ENCODE measurements at regions not wholly inside any gene's neighbourhood (a gene's known extent, or its start where the extent isn't known, plus 50 kb on each side); places are given as distances from the start of the nearest gene placed in this dataset.

GRCh38 chr3:178272841-178273240 is 263.4 kb upstream of the KCNMB2 start:
- no peak for DNase-seq (ENCODE audit: low spot score)
- H3K4me3 Mint-ChIP-seq = no peak overlapping the region
- ATAC-seq = no peak
- H3K27ac Mint-ChIP-seq = no peak overlapping the region
- no peaks in the 10 kb centered on the region; the same call in 1 of the 2 replicates for H3K27me3 Mint-ChIP-seq (ENCODE audit: low read depth)
- POLR2A ChIA-PET = no interaction called here
- H3K36me3 Mint-ChIP-seq = no peaks in the 10 kb centered on the region
- peaks cover 4% of the 10 kb centered on the region for H3K4me1 Mint-ChIP-seq
- no peak for TF ChIP-seq NFYB (CRISPR knock-in tag; conservative IDR thresholded peaks at IDR 0.05; ENCODE audit: low read depth)
- no peak for TF ChIP-seq CREM (CRISPR knock-in tag; IDR thresholded peaks at IDR 0.05)
- TF ChIP-seq TEAD4 (CRISPR knock-in tag; IDR thresholded peaks at IDR 0.05) = no peak
- no peak for TF ChIP-seq NFE2L1 (CRISPR knock-in tag; IDR thresholded peaks at IDR 0.05)
- no peak for TF ChIP-seq USF2 (CRISPR knock-in tag; IDR thresholded peaks at IDR 0.05)
- no peak for TF ChIP-seq ZNF396 (CRISPR knock-in tag; IDR thresholded peaks at IDR 0.05; ENCODE audit: borderline replicate concordance)
- no peak for TF ChIP-seq ZNF425 (CRISPR knock-in tag; conservative IDR thresholded peaks at IDR 0.05)
- TF ChIP-seq ZNF263 (CRISPR knock-in tag; IDR thresholded peaks at IDR 0.05; ENCODE audit: low read depth) = no peak
- TF ChIP-seq IRF1 (CRISPR knock-in tag; IDR thresholded peaks at IDR 0.05) = no peak
- no peak for TF ChIP-seq PRDM15 (CRISPR knock-in tag; IDR thresholded peaks at IDR 0.05)
- TF ChIP-seq AFF4 (CRISPR knock-in tag; IDR thresholded peaks at IDR 0.05; ENCODE audit: borderline replicate concordance) = no peak
- no peak for TF ChIP-seq NFATC4 (CRISPR knock-in tag; IDR thresholded peaks at IDR 0.05)
- TF ChIP-seq OVOL2 (CRISPR knock-in tag; IDR thresholded peaks at IDR 0.05; ENCODE audit: borderline replicate concordance) = no peak
- no peak for TF ChIP-seq ZSCAN18 (CRISPR knock-in tag; IDR thresholded peaks at IDR 0.05)
- no peak for TF ChIP-seq ZMAT4 (CRISPR knock-in tag; IDR thresholded peaks at IDR 0.05)
- H3K9me3 Mint-ChIP-seq = 0 out of 2 replicates have a peak, but pooled peaks cover 3% of the 10 kb centered on the region
- CTCF ChIA-PET = no interaction called here
